Stimulated activated CD4-positive, alpha-beta T cell treated with anti-CD3 and anti-CD28 coated beads, TNF-alpha, amount 100 ng/mL, for 48 hours (primary cell): ENCODE measurements at regions not wholly inside any gene's neighbourhood (a gene's known extent, or its start where the extent isn't known, plus 50 kb on each side); places are given as distances from the start of the nearest gene placed in this dataset.

Experiments
- DNase-seq, 3 donors: peaks; one replicate each; pipeline ENCODE4 v3.0.0-alpha.2; 2020; ENCODE audit warnings: low read depth in 3 of 3

- no peak for DNase-seq
These were observed 180.8 kb downstream of the GLI2 start for GRCh38 chr2:120916446-120916845.

GRCh38 chr2:120917886-120918285 lies 182.2 kb downstream of the GLI2 start:
- DNase-seq: no peak

- no peak for DNase-seq
These were observed 183.5 kb downstream of the GLI2 start for GRCh38 chr2:120919216-120919615.

- no peak for DNase-seq
These were observed 184.2 kb downstream of the GLI2 start for GRCh38 chr2:120919771-120920453.

- no peak for DNase-seq
These were observed 184.9 kb downstream of the GLI2 start for GRCh38 chr2:120920454-120921148.

- no peak for DNase-seq
These were observed 185.8 kb downstream of the GLI2 start for GRCh38 chr2:120921457-120921856.

- no peak for DNase-seq
These were observed 187.1 kb downstream of the GLI2 start for GRCh38 chr2:120922571-120923332.

- DNase-seq: no peak
These were observed 187.8 kb downstream of the GLI2 start for GRCh38 chr2:120923426-120923825.

GRCh38 chr2:120924924-120925323 lies 189.3 kb downstream of the GLI2 start:
- no peak for DNase-seq

- DNase-seq: no peak
These were observed 191.0 kb downstream of the GLI2 start for GRCh38 chr2:120926463-120927264.

- DNase-seq: no peak
These were observed 191.6 kb downstream of the GLI2 start for GRCh38 chr2:120927265-120927628.

GRCh38 chr2:120929829-120930228 lies 194.2 kb downstream of the GLI2 start:
- no peak for DNase-seq

GRCh38 chr2:120930236-120930635 lies 194.6 kb downstream of the GLI2 start:
- DNase-seq: no peak

GRCh38 chr2:120930864-120931263 lies 195.2 kb downstream of the GLI2 start:
- DNase-seq: no peak

- no peak for DNase-seq
These were observed 196.8 kb downstream of the GLI2 start for GRCh38 chr2:120932472-120932871.

GRCh38 chr2:120932881-120933280 lies 197.2 kb downstream of the GLI2 start:
- no peak for DNase-seq

- DNase-seq: no peak
These were observed 198.3 kb downstream of the GLI2 start for GRCh38 chr2:120933693-120934573.

GRCh38 chr2:120934574-120935338 lies 199.1 kb downstream of the GLI2 start:
- DNase-seq: no peak

- no peak for DNase-seq
These were observed 200.0 kb downstream of the GLI2 start for GRCh38 chr2:120935339-120936313.
